GM18508 (cell line): ENCODE measurements at regions not wholly inside any gene's neighbourhood (a gene's known extent, or its start where the extent isn't known, plus 50 kb on each side); places are given as distances from the start of the nearest gene placed in this dataset.
"Not testable (repeated sequence)": the region's sequence is repeated elsewhere in the genome, so short reads cannot be mapped to it uniquely, and the experiment has no call there.

Source experiments
- ATAC-seq: cut with Tn5 transposase; IDR thresholded peaks from one replicate; pipeline ENCODE4 v1.9.1; 2021; ENCODE audit warnings: moderate number of reproducible peaks; ENCODE audit not compliant: insufficient read depth, unreplicated experiment

- no peak for ATAC-seq
Observed at GRCh38 chr5:16987776-16988175, 51.7 kb upstream of the MYO10 start.

- not testable (repeated sequence) for ATAC-seq
Observed at GRCh38 chr5:16990817-16991520, 54.9 kb upstream of the MYO10 start.

- no peak for ATAC-seq
Observed at GRCh38 chr5:16992006-16992405, 55.9 kb upstream of the MYO10 start.

GRCh38 chr5:16992444-16992843, 56.4 kb upstream of the MYO10 start:
- ATAC-seq: no peak

GRCh38 chr5:16994565-16994964, 58.5 kb upstream of the MYO10 start:
- ATAC-seq: no peak

- ATAC-seq: no peak
Observed at GRCh38 chr5:16995372-16995771, 59.3 kb upstream of the MYO10 start.

GRCh38 chr5:17000291-17000939, 64.3 kb upstream of the MYO10 start:
- ATAC-seq: no peak

GRCh38 chr5:17001428-17001827, 65.3 kb upstream of the MYO10 start:
- ATAC-seq: no peak

GRCh38 chr5:17004441-17005106, 68.5 kb upstream of the MYO10 start:
- ATAC-seq: no peak

- no peak for ATAC-seq
Observed at GRCh38 chr5:17005107-17005828, 69.2 kb upstream of the MYO10 start.

GRCh38 chr5:17012289-17012688, 76.2 kb upstream of the MYO10 start:
- no peak for ATAC-seq

GRCh38 chr5:17014686-17015085, 78.6 kb upstream of the MYO10 start:
- no peak for ATAC-seq

GRCh38 chr5:17018871-17019270, 82.8 kb upstream of the MYO10 start:
- ATAC-seq: no peak

- no peak for ATAC-seq
Observed at GRCh38 chr5:17019324-17019723, 83.2 kb upstream of the MYO10 start.

- no peak for ATAC-seq
Observed at GRCh38 chr5:17020678-17021601, 84.9 kb upstream of the MYO10 start.

- ATAC-seq: no peak
Observed at GRCh38 chr5:17021602-17021932, 85.5 kb upstream of the MYO10 start.

GRCh38 chr5:17022296-17022695, 86.2 kb upstream of the MYO10 start:
- no peak for ATAC-seq

- ATAC-seq: no peak
Observed at GRCh38 chr5:17024686-17025180, 88.6 kb upstream of the MYO10 start.

- ATAC-seq: not testable (repeated sequence)
Observed at GRCh38 chr5:17031659-17032277, 95.7 kb upstream of the MYO10 start.
